ENCODE measurements at regions not wholly inside any gene's neighbourhood (a gene's known extent, or its start where the extent isn't known, plus 50 kb on each side); places are given as distances from the start of the nearest gene placed in this dataset.

DNA sequence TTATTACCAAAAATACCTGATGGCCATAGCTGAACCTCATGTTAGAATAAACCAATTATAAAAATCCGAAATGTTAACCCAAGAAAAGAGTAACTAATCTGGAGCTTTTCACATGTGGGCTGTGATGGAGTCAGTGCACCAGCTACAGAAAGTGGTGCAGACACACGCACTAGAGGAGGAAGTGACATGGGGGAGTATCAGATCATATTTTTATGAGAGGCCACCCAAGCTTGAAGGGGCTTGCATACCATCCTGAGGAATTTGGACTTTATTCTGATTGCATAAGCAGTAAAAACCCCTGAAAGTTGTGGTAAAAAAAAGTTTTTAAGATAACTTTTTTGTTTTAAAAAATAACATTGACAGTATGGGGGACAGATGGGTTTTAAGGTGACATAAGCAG is 1148.5 kb upstream of the CELF2 start:
- TF ChIP-seq, protein P1, sequence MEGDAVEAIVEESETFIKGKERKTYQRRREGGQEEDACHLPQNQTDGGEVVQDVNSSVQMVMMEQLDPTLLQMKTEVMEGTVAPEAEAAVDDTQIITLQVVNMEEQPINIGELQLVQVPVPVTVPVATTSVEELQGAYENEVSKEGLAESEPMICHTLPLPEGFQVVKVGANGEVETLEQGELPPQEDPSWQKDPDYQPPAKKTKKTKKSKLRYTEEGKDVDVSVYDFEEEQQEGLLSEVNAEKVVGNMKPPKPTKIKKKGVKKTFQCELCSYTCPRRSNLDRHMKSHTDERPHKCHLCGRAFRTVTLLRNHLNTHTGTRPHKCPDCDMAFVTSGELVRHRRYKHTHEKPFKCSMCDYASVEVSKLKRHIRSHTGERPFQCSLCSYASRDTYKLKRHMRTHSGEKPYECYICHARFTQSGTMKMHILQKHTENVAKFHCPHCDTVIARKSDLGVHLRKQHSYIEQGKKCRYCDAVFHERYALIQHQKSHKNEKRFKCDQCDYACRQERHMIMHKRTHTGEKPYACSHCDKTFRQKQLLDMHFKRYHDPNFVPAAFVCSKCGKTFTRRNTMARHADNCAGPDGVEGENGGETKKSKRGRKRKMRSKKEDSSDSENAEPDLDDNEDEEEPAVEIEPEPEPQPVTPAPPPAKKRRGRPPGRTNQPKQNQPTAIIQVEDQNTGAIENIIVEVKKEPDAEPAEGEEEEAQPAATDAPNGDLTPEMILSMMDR (conservative IDR thresholded peaks at IDR 0.05; ENCODE audit: low read length) = no peak
- no peak for DNase-seq (ENCODE audit: low read depth)
- no peak overlapping the region for H3K4me3 ChIP-seq (ENCODE audit: low read length)

DNA sequence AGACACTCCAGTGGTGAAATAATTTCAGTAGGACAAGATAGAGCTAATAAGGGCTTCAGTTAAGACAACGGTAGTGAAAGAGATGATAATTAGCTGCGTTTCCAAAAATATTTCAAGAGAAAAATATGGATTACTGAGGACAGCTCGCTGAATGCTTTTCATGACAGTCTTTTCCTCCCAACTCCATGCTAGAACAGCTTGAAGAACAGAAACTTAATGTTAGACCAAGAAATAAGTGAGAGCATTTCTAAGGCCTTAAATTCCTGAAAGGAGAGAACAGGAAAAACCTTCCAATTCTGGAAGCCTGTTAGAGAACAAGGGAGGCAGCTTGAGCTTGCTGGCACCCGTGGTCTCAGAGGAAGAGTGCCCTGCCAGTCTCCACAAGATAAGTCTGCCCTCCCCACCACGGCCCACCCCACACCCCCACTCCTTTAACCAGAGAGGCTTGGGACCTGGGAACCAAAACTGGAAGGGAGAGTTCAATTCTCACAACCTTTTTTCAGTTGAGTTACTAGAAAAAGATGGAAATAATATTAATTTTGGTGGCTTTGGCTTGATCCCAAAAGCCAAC is 1148.0 kb upstream of the CELF2 start:
- no peak for DNase-seq (ENCODE audit: low read depth)
- H3K4me3 ChIP-seq (ENCODE audit: low read length) = no peak overlapping the region
- TF ChIP-seq, protein P1 (conservative IDR thresholded peaks at IDR 0.05; ENCODE audit: low read length) = no peak

DNA sequence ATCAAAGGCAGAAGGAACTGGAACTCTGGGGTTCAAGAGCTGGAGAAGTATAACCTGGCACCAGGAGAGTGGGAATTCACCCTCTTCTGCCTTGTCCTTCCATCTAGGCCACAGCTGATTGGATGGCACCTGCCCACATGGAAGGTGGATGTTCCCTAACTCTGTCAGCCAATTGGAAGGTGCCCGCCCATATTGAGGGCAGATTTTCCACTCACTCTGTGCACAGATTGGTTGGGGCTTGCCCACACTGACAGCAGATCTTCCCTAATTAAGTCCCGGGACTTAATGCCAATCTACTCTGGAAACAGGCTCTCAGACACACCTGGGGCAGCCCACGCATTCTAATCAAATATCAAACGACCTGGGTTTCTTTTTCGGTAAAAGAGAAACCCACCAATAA is 1142.3 kb upstream of the CELF2 start:
- DNase-seq (ENCODE audit: low read depth) = no peak
- no peak overlapping the region for H3K4me3 ChIP-seq (ENCODE audit: low read length)
- TF ChIP-seq, protein P1 (conservative IDR thresholded peaks at IDR 0.05; ENCODE audit: low read length) = no peak

DNA sequence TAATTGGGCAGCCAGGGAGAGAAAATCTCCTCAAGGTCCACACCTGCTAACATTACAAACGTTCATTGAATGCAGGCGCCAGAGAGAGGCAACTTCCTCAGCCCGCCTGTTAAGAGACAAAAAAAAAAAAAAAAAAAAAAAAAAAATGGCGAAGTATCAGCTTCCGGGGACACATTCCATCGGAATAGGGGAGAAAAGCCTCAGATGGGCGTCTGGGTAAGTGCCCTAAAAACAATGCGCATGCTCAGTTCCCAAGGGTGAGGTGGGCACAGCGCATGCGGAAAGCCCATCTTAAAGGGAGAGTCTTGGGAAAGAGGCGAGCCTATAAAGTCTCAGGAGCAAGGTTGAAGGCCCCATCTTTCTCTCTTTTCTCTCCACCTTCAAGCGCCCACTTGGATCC is 1139.7 kb upstream of the CELF2 start:
- no peak for DNase-seq (ENCODE audit: low read depth)
- H3K4me3 ChIP-seq (ENCODE audit: low read length) = no peak overlapping the region
- TF ChIP-seq, protein P1 (conservative IDR thresholded peaks at IDR 0.05; ENCODE audit: low read length) = no peak

DNA sequence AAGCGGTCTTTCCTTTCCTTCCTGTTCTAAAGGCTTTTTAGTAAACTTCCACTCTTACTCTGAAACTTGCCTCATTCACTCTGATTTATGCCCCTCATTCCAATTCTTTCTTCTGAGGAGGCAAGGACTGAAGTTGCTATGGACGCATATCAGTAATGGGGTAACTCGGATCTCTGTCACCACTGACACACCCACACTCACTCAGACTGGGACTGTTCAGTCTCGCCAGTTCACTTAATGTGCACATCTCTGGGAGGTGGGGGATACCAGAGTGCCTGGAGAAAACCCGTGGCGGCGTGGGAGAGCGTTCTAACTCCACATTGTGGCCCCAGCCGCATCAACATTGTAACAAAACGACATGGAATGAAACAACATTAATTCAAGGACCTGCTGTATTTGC is 1139.3 kb upstream of the CELF2 start:
- no peak for DNase-seq (ENCODE audit: low read depth)
- TF ChIP-seq, protein P1 (conservative IDR thresholded peaks at IDR 0.05; ENCODE audit: low read length) = no peak
- no peak overlapping the region for H3K4me3 ChIP-seq (ENCODE audit: low read length)

DNA sequence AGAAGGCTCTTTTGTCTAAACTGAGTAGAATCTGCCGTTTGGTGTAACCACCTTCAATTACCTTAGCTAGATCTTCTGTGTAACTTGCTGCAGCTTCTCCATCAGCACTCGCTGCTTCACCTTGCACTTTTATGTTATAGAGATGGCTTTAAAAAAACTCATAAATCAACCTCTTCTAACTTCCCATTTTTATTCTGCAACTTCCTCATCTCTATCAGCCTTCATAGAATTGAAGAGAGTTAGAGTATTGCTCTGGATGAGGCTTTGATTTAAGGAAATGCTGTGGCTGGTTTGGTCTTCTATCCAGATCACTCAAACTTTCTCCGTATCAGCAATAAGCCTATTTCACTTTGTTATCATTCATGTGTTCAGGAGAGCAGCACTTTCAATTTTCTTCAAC is 1131.9 kb upstream of the CELF2 start:
- no peak for DNase-seq (ENCODE audit: low read depth)
- H3K4me3 ChIP-seq (ENCODE audit: low read length) = no peak overlapping the region
- TF ChIP-seq, protein P1 (conservative IDR thresholded peaks at IDR 0.05; ENCODE audit: low read length) = no peak

DNA sequence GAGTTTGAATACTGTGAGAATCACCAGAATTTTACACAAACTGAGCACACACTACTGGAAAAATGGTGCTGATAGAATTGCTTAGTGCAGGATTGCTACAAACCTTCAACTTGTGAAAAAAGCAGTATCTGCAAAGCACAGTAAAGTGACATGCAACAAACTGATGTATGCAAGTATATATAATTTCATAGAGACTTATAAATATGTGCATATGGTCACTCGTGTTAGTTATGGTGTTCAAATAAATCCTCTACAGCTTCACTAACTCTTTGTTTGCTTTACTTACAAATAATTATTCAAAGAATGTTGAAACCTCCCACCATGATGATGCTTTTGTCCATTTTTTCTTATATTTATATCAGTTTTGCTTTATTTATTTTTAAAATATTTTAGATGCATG is 1130.9 kb upstream of the CELF2 start:
- no peak overlapping the region for H3K4me3 ChIP-seq (ENCODE audit: low read length)
- no peak for DNase-seq (ENCODE audit: low read depth)
- TF ChIP-seq, protein P1 (conservative IDR thresholded peaks at IDR 0.05; ENCODE audit: low read length) = no peak

Measured in AG10803 (cell line).